Sigmoid colon (tissue), 3 donors: ENCODE measurements at regions not wholly inside any gene's neighbourhood (a gene's known extent, or its start where the extent isn't known, plus 50 kb on each side); places are given as distances from the start of the nearest gene placed in this dataset.

Experiments used
- small RNA-seq, 3 donors: library from RNA; depleted of rRNA; stranded (forward); fragments of <200 nt; gene quantifications; one replicate each; pipeline ENCODE3, GENCODE V24; 2016

Small RNA genes in the stretch of these regions (small RNA-seq; reads per million reads assigned to genes)
- gene RNU4-77P, result 0 reads per million in 3 donors
